ENCODE measurements at regions not wholly inside any gene's neighbourhood (a gene's known extent, or its start where the extent isn't known, plus 50 kb on each side); places are given as distances from the start of the nearest gene placed in this dataset.
"Not testable (repeated sequence)": the region's sequence is repeated elsewhere in the genome, so short reads cannot be mapped to it uniquely, and the experiment has no call there.

DNA sequence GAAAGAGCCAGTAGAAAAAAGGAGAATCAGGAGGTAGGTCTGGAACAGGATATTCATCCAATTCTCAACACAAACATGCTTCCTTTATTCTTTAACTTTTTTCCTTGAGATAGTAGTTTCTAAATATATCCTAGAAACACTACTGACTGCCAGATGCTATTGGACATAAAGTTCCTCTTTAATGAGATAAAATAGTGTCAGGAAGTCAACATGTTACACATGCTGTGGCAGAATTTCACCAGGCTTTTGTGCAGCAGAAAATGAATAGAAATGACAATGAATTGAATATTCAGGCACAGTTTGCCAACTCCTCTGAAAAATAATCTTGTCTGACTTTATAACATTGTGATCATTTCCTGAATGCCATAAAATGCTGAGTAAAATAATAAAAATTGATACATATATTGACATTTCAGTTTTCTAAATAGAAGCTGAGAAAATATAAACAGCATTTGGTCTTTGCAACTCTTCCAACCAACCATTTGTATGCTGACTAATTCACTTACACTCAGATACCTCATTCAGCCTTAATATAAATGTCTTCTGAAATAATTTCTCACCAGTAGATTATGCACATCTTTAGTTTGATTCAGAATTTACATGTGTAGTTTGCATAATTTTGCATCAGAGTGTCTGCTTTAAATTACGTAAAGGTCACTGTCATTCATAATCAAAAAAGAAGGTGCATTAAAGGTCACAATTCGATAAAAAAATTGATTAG is 486.1 kb upstream of the ADGRL2 start:
- FAIRE-seq = no peak

DNA sequence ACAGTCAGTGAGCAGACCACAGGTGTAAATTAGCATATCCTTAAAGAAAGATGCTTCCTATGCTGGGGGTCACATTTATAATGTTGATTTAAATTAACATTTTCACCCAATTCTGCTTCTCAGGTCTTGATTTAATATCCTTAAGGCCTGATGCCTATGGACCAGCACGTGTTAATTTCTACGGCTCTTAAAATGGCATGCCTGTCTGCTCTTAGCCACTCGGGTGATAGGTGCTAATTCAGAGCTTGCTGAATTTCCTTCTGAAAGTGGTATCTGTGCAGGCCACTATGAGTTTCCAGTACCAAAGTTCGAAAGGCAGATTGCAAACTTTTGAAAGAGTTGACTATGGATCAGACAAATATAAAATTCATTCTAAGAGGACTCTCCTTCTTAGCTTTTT is 487.4 kb upstream of the ADGRL2 start:
- no peak for FAIRE-seq

DNA sequence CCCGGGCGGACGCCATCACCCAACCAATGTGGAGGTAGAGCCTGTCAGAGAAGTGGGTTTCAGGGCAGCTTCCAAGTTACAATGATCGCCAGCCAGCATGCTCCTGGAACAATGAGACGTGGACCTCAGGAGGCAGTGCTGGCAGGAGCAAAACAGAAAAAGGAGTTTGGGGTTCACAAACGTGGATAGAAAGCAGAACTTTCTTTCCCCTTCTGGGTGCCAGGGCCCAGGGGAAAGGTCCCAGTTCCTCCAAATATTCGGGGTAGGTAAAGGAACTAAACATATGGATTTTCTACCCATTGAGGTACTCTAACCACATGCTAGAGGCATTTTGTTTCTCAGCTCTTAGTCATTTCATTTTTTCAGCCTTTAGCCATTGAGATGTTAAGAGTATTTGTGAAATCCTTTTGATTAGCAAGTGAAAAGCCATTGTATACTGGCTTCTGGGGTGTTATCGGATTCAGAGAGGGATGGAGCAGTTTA is 488.4 kb upstream of the ADGRL2 start:
- no peak for FAIRE-seq

DNA sequence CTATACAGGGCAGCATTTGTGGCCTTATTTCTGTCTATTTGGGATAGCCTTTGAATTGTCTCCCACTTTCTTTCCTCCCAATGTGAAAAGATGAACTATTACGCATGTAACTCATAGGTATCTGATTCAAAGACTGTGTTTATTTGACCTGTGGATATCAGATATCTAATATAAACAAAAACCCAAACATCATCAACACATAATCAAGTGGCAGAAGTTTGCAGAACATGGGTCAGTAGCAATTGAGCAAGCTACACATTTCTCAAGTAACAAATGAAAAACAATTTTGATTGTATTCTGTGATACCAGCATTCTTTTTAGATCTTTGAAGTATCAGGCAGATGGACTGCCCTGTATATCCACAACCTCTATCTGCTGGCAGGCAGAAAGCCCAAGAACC is 490.5 kb upstream of the ADGRL2 start:
- FAIRE-seq = no peak

DNA sequence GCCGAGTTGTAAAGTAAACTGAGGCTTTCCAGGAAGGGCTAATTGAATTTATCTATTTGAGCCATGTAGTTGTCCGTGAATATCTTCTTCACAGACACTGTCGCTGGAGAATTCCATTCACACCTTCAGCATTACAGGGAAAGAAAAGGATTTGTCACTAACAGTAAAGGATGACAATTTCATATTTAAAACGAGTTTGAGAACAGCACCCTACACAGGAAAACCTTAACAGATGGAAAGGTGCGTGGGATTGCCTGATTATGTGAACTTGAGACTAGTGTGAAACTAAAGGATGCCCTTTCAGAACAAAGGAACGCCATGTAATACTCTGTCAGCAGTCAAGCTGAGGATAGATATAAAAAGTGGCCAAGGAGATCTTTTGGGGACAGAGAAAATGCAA is 492.5 kb upstream of the ADGRL2 start:
- no peak for FAIRE-seq

DNA sequence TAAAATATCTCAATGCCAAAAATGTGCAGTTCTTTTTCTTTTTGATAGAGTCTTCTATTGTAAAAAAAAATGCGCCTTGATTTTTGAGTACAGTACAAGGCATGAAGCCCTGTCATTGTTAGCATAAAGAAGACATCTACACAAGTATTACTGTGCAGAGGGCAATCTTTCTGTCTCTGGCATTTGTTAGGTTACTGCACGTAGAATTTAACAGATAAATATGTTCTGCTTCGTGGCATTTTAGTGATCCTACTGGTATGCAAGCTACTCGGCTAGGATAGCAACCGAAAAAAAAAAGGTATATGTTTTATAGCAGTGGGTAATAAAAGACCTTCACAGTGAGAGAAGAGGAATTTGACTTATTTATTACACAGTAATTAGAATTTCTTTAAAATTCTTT is 492.9 kb upstream of the ADGRL2 start:
- no peak for FAIRE-seq

DNA sequence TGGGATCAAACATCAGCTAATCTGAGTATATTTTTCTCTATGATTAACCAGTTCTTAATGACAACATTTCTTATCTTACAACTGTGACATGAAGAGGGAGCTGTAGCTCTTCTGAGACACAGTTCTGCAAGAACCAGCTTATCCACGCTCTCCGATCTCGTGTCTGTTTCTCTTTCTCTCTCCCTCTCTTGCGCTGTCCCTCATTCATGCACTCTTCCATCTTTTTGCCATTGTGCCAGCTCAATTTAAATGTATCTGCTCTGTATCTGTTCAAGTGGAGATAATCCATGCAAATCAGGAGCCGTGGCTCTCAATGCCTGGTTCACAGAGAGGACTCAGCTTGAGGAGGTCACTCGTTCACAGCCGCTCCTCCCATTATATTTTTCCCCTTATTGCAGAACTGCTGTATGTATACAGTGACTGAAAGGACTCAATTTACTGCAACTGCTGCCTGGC is 494.7 kb upstream of the ADGRL2 start:
- FAIRE-seq = no peak

DNA sequence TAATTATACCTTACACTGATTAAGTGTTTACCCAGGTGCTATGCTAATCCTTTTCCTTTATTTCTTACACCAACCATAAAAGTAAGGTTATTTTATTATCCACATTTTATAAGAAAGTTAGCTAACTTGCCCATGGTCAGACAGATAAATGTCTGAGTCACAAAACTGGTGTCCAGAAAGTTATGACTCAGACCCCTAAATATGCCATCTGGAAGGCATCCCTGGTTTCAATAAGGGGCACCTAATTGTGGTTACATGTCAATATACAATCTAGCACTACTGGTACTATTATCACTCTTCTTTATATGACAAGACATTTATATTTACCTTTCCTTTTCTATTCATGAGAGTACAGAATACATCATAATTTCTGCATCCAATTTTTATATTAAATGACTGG is 496.5 kb upstream of the ADGRL2 start:
- no peak for FAIRE-seq

DNA sequence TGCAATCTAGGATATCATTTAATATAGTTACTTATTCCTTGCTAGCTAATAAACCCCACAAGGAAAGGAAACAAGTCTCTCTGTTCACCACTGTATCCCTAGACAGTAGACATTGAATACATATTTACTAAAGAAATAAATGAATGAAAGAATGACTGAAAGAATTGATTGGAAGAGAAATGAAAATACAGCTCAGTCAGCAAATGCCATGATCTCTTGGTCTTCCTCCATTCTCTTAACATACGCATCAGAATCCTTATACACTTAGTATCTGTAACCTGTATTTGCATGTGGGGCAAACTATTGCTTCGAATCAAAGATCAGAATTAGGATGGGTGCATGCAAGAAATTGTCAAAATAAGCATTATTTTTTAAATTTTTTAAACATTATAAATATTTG is 500.8 kb upstream of the ADGRL2 start:
- no peak for FAIRE-seq

DNA sequence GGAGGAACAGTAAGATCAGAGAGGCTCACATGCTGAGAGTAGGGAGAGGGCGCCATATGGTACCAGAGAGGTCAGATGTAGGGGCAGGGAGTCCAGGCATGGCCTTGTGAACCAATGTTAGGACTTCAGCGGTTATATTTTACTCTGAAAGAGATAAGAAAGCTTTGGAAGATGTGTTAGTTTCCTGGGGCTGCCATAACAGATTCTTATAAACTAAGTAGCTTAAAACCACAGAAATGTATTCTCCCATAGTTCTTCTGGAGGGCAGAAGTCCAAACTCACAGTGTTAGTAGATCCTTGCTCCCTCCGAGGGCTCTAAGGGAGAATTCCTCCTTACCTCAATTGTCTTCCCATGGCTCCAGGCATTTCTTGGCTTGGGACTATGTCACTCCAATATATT is 502.5 kb upstream of the ADGRL2 start:
- FAIRE-seq = no peak

DNA sequence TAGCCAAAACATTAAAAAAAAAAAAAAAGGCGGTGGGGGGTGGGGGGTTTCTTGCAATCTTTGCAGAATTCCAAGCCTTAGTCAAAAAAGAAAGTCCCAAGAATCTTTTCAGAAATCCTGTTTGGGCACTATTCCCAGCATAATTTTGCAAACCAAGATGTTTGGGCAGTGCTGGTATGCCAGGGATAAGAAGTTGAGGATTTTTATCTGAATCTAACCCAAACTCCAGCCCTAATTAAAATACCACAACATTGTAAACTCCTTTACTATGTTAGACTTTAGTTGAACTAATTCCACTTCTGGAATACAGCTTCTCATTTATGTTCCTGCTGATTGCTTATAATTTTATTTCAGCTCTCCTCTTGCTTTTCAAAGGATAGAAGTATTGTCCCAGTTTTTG is 504.1 kb upstream of the ADGRL2 start:
- FAIRE-seq = no peak

DNA sequence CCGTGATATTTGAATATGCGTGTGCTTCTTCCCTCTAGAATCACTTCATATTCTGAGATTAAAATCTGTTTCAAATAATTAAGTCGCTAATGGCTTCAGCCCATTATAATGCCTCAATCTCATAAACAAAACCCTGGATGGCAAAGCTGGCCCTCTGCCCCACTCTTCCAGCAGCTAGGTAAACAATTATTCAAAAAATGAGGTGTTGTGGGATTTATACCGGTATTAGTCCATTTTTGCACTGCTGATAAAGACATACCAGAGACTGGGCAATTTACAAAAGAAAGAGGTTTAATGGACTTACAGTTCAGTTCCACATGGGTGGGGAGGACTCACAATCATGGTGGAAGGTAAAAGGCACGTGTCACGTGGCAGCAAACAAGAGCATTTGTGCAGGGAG is 510.4 kb upstream of the ADGRL2 start:
- FAIRE-seq = no peak

DNA sequence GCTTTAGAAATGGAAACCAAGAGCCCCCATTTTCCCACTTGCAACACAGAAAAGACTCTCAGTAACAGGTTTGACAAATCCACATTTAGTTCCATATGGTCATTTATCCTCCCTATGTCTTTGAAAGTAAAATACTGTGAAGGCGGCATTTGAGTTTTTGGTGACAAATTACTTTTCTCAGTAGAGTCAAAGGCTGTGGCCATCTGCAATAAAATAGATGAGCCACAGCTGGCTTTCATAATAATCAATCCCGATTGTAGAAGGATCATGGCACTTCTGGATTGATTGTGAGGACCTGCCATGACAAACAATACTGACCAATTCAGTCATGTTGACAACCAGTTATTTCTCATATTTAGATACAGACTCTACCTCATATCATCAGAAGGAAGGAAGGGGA is 512.0 kb upstream of the ADGRL2 start:
- FAIRE-seq = no peak

DNA sequence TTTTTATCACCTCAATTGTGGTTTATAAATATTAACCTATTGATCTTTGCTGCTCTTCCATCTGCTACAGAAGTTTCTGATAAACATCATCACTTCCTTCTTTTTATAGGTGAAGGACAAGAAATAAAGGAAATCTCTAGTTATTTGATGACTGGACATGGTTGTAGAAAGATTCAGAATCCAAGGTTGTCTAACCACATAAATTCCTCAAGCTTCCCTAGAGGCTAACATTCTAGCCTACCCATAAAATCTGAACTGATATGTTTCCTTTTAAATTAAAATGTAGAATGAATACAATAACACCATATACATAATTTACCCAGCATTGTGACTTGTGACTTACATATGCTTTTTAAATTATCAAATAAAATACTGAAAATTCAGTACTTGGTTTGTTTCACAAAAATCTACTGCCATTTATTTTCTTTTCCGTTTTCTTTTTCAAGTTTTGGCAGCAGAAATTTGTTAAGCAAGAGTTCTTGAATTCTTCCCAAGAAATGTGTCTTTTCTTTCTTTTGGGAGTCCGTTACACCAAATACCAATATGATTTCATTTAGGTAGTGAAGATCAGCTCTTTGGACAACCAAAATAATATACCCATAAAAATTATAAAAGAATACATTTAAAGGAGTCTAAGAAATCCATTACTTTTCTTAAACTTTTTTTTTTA is 513.2 kb upstream of the ADGRL2 start:
- no peak for FAIRE-seq

DNA sequence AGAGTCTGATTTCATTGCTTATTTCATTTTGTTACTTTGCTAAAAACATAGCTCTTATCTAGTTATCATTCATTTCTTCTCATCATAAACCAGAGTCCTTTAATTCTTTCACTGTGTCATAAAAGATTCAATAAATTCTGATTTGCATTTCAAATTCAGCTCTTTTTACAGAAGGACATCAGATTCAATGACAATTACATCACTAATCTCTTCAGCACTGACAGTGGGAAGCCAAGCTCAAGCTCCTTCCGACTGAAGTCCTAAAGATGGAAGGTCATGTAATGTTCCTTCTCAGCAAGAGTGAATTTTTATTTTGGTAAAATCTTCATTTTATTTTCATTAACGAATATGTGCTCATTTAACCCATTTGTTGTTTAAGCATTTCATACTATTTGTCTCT is 530.7 kb upstream of the ADGRL2 start:
- FAIRE-seq = no peak

DNA sequence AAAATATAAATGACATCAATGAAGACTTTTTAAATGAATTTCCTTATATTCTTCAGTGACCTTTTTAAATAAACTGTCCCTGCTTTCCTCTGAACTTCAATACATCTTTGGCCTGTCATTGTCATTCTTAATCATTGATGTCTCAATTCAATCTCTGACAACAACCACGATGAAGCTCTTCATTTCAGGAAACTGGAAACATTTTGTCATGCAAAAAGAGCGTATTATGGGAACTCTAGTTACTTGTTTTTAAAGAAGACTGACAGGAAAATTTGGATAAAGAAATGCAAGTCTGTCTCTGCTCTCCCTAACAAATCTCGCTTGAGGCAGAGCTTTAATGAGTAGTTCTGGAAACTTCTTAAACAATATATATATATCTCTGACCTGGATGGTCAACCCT is 535.8 kb upstream of the ADGRL2 start:
- FAIRE-seq = no peak

DNA sequence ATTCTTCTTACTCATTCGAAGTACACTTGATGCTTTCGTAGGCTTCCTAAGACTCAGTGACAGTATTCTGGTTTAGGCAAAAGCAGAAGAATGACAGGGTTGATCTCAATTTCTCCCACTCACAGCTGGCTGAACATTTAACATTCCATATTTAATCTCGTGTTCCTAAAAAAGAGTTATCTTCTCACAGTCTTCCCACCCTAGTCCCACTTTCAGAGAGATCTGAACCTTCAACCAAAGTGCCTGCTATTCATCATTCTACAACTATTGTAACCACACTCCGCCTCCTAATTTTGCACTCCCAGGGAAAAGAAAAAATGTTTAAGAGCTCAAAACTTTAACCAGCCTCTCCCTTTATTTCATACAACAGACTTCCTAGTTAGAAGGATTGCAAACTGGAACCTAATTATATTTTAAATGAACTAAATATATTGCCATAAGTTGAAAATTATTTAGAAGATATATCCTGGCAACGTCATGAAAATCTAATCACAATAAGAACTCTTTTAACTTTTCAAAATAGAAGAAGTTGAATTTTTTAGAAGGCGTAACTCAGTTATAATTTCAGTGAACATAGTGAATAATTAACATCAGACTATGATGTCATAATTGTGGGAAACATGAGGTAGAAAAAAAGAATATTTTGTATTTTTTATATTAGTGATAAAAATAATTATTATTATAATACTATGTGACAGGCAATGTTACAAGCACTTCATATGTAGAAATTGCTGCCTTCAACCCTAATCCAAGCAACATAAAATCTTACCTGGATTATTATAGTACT is 540.9 kb upstream of the ADGRL2 start:
- no peak for FAIRE-seq

DNA sequence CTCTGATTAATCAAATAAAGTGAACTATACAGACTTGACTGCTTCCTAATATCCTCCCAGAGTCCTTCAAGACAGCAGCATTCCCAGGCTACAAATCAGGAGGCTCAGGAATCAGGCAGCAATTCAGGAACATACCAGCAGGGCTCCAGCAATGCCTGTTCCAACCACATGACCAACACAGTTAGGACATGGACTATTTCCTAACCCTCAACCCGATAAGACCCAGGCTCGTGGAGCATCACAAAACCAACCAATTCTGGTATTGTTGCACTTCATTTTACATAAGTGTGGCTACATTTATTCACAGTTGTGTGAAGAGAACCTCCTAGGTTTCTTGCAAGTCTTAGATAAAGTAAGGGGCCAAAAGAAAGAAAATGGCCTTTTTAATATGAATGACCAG is 546.2 kb upstream of the ADGRL2 start:
- no peak for FAIRE-seq

DNA sequence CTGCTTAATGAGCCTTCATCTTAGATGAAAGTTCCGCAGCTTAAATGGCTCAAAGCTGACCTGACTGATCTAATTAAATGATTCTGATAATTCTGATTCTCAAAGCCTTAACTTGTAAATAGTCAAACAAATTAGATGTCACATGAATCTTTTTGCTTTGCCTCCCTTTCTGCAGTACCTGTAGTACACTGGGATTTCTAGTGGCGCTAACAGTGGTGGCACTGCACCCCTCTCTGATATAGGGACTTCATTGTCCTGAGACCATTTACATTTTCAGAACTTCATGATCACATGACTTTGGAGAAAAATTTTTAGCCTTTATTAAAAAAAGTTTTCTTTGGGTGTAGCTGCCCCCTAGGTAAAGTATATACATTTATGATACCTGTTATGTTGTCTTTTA is 546.7 kb upstream of the ADGRL2 start:
- FAIRE-seq = no peak

DNA sequence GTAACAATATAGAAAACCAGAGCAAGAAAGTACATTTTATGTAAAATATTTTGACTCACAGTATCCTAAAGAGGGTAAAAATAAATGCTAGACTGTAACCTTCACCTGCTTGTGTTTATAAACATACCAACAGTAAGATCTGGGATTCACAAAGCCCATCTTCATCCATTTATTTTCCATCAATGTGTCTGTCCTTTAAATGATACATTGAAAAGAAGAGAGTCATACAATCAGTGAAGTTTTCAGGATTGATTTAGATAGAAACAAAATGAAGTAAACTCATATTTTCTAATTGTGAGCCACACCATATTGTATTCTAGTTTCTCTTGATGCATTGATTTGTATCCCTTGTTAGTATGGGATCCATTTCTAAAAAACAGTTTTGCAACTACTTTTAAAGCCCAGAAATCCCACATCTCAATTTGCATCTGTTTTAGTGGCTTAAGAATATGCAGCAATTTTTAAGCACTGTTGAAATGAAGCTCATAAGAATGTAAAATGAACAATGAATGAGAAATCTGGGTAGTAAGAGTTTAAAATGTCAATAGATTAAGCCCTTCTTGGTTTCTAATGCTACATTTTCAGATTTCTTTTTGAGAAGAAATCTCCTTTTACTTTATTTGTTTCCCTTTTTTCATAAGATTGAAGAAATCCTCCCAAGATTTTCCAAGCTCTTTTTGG is 548.1 kb upstream of the ADGRL2 start:
- FAIRE-seq = no peak

DNA sequence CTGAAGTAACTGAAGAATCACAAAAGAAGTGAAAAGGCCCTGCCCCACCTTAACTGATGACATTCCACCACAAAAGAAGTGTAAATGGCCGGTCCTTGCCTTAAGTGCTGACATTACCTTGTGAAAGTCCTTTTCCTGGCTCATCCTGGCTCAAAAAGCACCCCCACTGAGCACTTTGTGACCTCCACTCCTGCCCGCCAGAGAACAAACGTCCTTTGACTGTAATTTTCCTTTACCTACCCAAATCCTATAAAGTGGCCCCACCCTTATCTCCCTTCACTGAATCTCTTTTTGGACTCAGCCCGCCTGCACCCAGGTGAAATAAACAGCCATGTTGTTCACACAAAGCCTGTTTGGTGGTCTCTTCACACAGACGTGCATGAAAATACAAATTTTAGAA is 549.9 kb upstream of the ADGRL2 start:
- not testable (repeated sequence) for FAIRE-seq

DNA sequence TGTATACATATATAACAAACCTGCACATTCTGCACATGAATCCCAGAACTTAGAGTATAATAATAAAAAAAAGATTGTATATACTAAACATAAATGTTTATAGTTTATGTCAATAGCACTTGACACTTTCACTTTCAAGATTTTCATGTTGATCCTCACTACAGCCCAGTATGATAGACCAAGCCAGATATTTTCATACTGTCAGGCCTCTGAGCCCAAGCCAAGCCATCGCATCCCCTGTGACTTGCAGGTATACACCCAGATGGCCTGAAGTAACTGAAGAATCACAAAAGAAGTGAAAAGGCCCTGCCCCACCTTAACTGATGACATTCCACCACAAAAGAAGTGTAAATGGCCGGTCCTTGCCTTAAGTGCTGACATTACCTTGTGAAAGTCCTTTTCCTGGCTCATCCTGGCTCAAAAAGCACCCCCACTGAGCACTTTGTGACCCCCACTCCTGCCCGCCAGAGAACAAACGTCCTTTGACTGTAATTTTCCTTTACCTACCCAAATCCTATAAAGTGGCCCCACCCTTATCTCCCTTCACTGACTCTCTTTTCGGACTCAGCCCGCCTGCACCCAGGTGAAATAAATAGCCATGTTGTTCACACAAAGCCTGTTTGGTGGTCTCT is 555.5 kb upstream of the ADGRL2 start:
- FAIRE-seq = not testable (repeated sequence)

DNA sequence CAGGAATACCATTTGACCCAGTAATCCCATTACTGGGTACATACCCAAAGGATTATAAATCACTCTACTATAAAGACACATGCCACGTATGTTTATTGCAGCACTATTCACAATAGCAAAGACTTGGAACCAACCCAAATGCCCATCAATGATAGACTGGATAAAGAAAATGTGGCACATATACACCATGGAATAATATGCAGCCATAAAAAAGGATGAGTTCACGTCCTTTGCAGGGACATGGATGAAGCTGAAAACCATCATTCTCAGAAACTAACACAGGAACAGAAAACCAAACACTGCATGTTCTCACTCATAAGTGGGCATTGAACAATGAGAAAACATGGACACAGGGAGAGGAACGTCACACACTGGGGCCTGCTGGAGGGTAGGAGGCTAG is 556.1 kb upstream of the ADGRL2 start:
- not testable (repeated sequence) for FAIRE-seq

Measured in G401.6 (cell line).